ENCODE measurements at regions not wholly inside any gene's neighbourhood (a gene's known extent, or its start where the extent isn't known, plus 50 kb on each side); places are given as distances from the start of the nearest gene placed in this dataset.

DNA sequence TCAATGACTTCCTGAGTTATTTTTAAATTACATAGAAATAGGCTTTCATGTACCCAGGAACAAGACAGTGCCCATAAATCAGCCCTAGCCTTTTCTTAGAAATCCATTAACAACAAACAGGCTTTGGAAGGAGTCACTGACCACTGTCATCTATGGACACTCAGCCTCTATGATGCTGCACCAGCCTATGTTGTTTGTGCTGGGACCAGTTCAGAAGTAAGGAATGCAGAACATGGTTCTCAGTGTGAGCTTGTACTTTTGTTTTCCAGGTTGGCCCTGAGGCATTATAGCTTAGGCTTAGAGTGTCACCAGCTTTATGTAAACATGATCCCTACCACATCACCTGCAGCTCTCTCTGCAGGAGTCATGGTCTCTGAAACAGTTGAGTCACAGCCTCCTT lies 335.7 kb upstream of the CDH7 start:
- H4K8ac ChIP-seq (replicated peaks; ENCODE audit: insufficient read length, low read depth, low read length): no peak overlapping the region
- no peak overlapping the region for H2AK5ac ChIP-seq (ENCODE audit: insufficient read length, low read length)
- peaks cover 6 to 9% of the 10 kb centered on the region in 2 experiments for H3K4me1 Mint-ChIP-seq
- H3K4me2 ChIP-seq (ENCODE audit: insufficient read depth, insufficient read length, low read length): no peak overlapping the region
- no peak overlapping the region for H3K27ac ChIP-seq (ENCODE audit: insufficient read length, low read depth, low read length)
- no peaks in the 10 kb centered on the region; a peak in 1 of 7 replicates for H3K36me3 Mint-ChIP-seq (ENCODE audit: insufficient read depth in 1 of 3, low read depth in 3 of 3)
- no peak overlapping the region for H3K4me3 Mint-ChIP-seq
- peaks cover 4% of the 10 kb centered on the region for H3K4me1 ChIP-seq (ENCODE audit: insufficient read depth, low read length)
- H3K79me2 ChIP-seq (ENCODE audit: insufficient read depth, low read length): no peaks in the 10 kb centered on the region
- H4K20me1 ChIP-seq (ENCODE audit: control insufficient read depth, insufficient read depth, insufficient read length): no peaks in the 10 kb centered on the region
- H3K9me3 ChIP-seq (ENCODE audit: control insufficient read depth, low read depth, low read length): no peaks in the 10 kb centered on the region
- TF ChIP-seq, protein P1, sequence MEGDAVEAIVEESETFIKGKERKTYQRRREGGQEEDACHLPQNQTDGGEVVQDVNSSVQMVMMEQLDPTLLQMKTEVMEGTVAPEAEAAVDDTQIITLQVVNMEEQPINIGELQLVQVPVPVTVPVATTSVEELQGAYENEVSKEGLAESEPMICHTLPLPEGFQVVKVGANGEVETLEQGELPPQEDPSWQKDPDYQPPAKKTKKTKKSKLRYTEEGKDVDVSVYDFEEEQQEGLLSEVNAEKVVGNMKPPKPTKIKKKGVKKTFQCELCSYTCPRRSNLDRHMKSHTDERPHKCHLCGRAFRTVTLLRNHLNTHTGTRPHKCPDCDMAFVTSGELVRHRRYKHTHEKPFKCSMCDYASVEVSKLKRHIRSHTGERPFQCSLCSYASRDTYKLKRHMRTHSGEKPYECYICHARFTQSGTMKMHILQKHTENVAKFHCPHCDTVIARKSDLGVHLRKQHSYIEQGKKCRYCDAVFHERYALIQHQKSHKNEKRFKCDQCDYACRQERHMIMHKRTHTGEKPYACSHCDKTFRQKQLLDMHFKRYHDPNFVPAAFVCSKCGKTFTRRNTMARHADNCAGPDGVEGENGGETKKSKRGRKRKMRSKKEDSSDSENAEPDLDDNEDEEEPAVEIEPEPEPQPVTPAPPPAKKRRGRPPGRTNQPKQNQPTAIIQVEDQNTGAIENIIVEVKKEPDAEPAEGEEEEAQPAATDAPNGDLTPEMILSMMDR (conservative IDR thresholded peaks at IDR 0.05): no peak
- no peak overlapping the region for H3T11ph ChIP-seq (ENCODE audit: low read length)
- H2BK5ac ChIP-seq (ENCODE audit: insufficient read length, low read length): no peak overlapping the region
- H3K14ac ChIP-seq (ENCODE audit: insufficient read depth, low read length): no peak overlapping the region
- no peak for DNase-seq
- H3K18ac ChIP-seq (ENCODE audit: insufficient read length, low read depth, low read length): no peak overlapping the region
- no peak overlapping the region for H3K9ac ChIP-seq (ENCODE audit: extremely low read depth, insufficient read length, low read length)
- H3K4ac ChIP-seq (ENCODE audit: low read depth, low read length): no peak overlapping the region
- H3K27me3 ChIP-seq (ENCODE audit: insufficient read depth, low read length): no peaks in the 10 kb centered on the region
- H4K91ac ChIP-seq (ENCODE audit: insufficient read length, low read depth, low read length): no peak overlapping the region
- no peaks in the 10 kb centered on the region for H3K27me3 Mint-ChIP-seq (ENCODE audit: low read depth)
- no peak overlapping the region for H3K23ac ChIP-seq (ENCODE audit: insufficient read length, low read depth, low read length)
- H2BK20ac ChIP-seq (ENCODE audit: low read depth, low read length, poor library complexity, severe bottlenecking): no peak overlapping the region
- no peak overlapping the region for H2BK15ac ChIP-seq (ENCODE audit: low read depth, low read length)
- peaks cover 4 to 6% of the 10 kb centered on the region in 2 experiments; a peak in 2 of 5 replicates for H3K9me3 Mint-ChIP-seq
- H3K56ac ChIP-seq (ENCODE audit: insufficient read length, low read depth, low read length): no peak overlapping the region
- H3K27ac Mint-ChIP-seq: no peak overlapping the region
- no peak overlapping the region for H2BK120ac ChIP-seq (ENCODE audit: low read depth, low read length, poor library complexity, severe bottlenecking)
- H2AFZ ChIP-seq (ENCODE audit: low read length): no peak overlapping the region
- H3K79me1 ChIP-seq (ENCODE audit: insufficient read depth, low read depth, low read length, poor library complexity, severe bottlenecking): no peaks in the 10 kb centered on the region
- no peak overlapping the region for H2BK12ac ChIP-seq (ENCODE audit: insufficient read length, low read depth, low read length)
- no peaks in the 10 kb centered on the region for H3K23me2 ChIP-seq (ENCODE audit: insufficient read length, low read depth, low read length, poor library complexity, severe bottlenecking)
- no peak overlapping the region for H4K5ac ChIP-seq (ENCODE audit: insufficient read length, low read depth, low read length)
